ENCODE measurements at regions not wholly inside any gene's neighbourhood (a gene's known extent, or its start where the extent isn't known, plus 50 kb on each side); places are given as distances from the start of the nearest gene placed in this dataset.

- TF ChIP-seq POLR2A (IDR thresholded peaks at IDR 0.05) (no peak), CTCF (IDR thresholded peaks at IDR 0.05) (no peak)
These were observed 256.8 kb downstream of the INSC start for GRCh38 chr11:15371533-15371932.
